GM20000 (cell line): ENCODE measurements at regions not wholly inside any gene's neighbourhood (a gene's known extent, or its start where the extent isn't known, plus 50 kb on each side); places are given as distances from the start of the nearest gene placed in this dataset.

Source experiments
- DNase-seq: peaks from one replicate; pipeline ENCODE4 v3.0.0; 2012; ENCODE audit warnings: low spot score
- TF ChIP-seq, protein P1 (sequence below): IDR thresholded peaks from 2 replicates; pipeline ENCODE4 v1.5.1; 2012; ENCODE audit warnings: mild to moderate bottlenecking, control low read depth; ENCODE audit errors: extremely low read depth, missing control alignments

DNA sequence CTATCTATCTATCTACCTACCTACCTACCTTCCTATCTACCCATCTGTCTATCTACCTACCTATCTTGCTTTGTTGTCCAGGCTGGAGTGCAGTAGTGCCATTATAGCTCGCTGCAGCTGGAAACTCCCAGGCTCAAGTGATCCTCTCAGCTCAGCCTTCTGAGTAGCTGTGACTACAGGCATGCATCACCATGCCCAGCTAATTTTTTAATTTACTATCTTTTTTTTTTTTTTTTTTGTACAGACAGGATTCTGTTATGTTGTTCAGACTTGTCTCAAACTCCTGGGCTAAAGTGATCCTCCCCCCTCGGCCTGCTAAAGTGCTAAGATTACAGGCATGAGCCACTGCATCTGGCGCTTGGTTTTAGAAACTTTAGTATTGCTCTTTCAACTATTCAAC lies 762.4 kb downstream of the SLC6A15 start:
- no peak for DNase-seq
- TF ChIP-seq, protein P1, sequence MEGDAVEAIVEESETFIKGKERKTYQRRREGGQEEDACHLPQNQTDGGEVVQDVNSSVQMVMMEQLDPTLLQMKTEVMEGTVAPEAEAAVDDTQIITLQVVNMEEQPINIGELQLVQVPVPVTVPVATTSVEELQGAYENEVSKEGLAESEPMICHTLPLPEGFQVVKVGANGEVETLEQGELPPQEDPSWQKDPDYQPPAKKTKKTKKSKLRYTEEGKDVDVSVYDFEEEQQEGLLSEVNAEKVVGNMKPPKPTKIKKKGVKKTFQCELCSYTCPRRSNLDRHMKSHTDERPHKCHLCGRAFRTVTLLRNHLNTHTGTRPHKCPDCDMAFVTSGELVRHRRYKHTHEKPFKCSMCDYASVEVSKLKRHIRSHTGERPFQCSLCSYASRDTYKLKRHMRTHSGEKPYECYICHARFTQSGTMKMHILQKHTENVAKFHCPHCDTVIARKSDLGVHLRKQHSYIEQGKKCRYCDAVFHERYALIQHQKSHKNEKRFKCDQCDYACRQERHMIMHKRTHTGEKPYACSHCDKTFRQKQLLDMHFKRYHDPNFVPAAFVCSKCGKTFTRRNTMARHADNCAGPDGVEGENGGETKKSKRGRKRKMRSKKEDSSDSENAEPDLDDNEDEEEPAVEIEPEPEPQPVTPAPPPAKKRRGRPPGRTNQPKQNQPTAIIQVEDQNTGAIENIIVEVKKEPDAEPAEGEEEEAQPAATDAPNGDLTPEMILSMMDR = no peak

GRCh38 chr12:84148335-84148734 lies 764.3 kb downstream of the SLC6A15 start:
- TF ChIP-seq, protein P1 = no peak

DNA sequence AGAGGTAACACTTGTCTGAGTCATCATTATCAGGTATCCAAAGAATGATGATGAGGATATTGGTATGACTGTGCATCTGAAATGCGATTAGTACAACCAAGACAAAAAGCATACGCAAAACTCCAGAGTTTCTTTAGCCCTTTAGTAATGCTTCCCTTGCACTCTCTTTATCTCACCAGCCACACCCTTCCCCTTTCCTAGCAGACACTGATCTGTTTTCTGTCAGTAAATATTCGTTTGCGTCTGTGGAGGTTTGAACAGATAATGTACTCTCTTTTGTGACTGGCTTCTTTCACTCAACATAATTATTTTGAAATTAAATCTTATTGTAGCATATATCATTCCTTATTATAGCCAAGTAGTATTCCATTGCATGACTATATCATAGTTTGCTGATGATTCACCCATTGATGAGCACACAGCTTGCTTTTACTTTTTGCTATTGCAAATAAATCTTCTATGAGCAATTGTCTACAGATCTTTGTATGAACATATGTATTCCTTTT lies 775.7 kb downstream of the SLC6A15 start:
- TF ChIP-seq, protein P1 = no peak
- DNase-seq = no peak

More at GRCh38 chr12:84148335-84148734, 764.3 kb downstream of the SLC6A15 start:
- DNase-seq = no peak

GRCh38 chr12:84135586-84136279 lies 776.9 kb downstream of the SLC6A15 start:
- no peak for DNase-seq
- TF ChIP-seq, protein P1 = no peak

GRCh38 chr12:84134797-84135366 lies 777.7 kb downstream of the SLC6A15 start:
- TF ChIP-seq, protein P1 = no peak
- DNase-seq = no peak

- DNase-seq = no peak
- TF ChIP-seq, protein P1 = no peak
Observed at GRCh38 chr12:84131076-84131475, 781.5 kb downstream of the SLC6A15 start.
